ENCODE measurements at regions not wholly inside any gene's neighbourhood (a gene's known extent, or its start where the extent isn't known, plus 50 kb on each side); places are given as distances from the start of the nearest gene placed in this dataset.
"Not testable (repeated sequence)": the region's sequence is repeated elsewhere in the genome, so short reads cannot be mapped to it uniquely, and the experiment has no call there.

- no peak for DNase-seq
Observed at GRCh38 chr2:239727776-239728600, 297.2 kb downstream of the NDUFA10 start.

- no peak for DNase-seq
Observed at GRCh38 chr2:239727182-239727775, 297.9 kb downstream of the NDUFA10 start.

GRCh38 chr2:239726631-239727181 is 298.4 kb downstream of the NDUFA10 start:
- DNase-seq = no peak

GRCh38 chr2:239726091-239726591 is 299.0 kb downstream of the NDUFA10 start:
- DNase-seq = no peak

- no peak for DNase-seq
Observed at GRCh38 chr2:239725551-239725890, 299.6 kb downstream of the NDUFA10 start.

- no peak for DNase-seq
Observed at GRCh38 chr2:239724851-239725550, 300.1 kb downstream of the NDUFA10 start.

GRCh38 chr2:239724194-239724849 is 300.8 kb downstream of the NDUFA10 start:
- DNase-seq = no peak

- no peak for DNase-seq
Observed at GRCh38 chr2:239723486-239724193, 301.5 kb downstream of the NDUFA10 start.

GRCh38 chr2:239722760-239723470 is 302.2 kb downstream of the NDUFA10 start:
- DNase-seq = no peak

GRCh38 chr2:239721991-239722759 is 303.0 kb downstream of the NDUFA10 start:
- DNase-seq = no peak

- DNase-seq = no peak
Observed at GRCh38 chr2:239721531-239721930, 303.6 kb downstream of the NDUFA10 start.

GRCh38 chr2:239720361-239721360 is 304.5 kb downstream of the NDUFA10 start:
- DNase-seq = no peak

GRCh38 chr2:239719791-239720360 is 305.3 kb downstream of the NDUFA10 start:
- no peak for DNase-seq

- not testable (repeated sequence) for DNase-seq
Observed at GRCh38 chr2:239718991-239719390, 306.2 kb downstream of the NDUFA10 start.

GRCh38 chr2:239717706-239718105 is 307.4 kb downstream of the NDUFA10 start:
- no peak for DNase-seq

- DNase-seq = no peak
Observed at GRCh38 chr2:239717319-239717675, 307.8 kb downstream of the NDUFA10 start.

- DNase-seq = peak; percentile 68 to 73
Observed at GRCh38 chr2:239716536-239717318, 308.4 kb downstream of the NDUFA10 start.

All from right lung (tissue), 2 donors.